HG03469 (cell line): ENCODE measurements at regions not wholly inside any gene's neighbourhood (a gene's known extent, or its start where the extent isn't known, plus 50 kb on each side); places are given as distances from the start of the nearest gene placed in this dataset.

Source experiments
- ATAC-seq: cut with Tn5 transposase; IDR thresholded peaks from one replicate; pipeline ENCODE4 v1.9.1; 2021; ENCODE audit warnings: mild to moderate bottlenecking, moderate library complexity, moderate number of reproducible peaks; ENCODE audit not compliant: unreplicated experiment

GRCh38 chr14:46788994-46789393 is 137.4 kb upstream of the RPL10L start:
- no peak for ATAC-seq

- no peak for ATAC-seq
Observed at GRCh38 chr14:46782281-46782680, 130.7 kb upstream of the RPL10L start.

GRCh38 chr14:46769292-46769691 is 117.7 kb upstream of the RPL10L start:
- peak; percentile 97 for ATAC-seq

- no peak for ATAC-seq
Observed at GRCh38 chr14:46747001-46747652, 95.5 kb upstream of the RPL10L start.

GRCh38 chr14:46734286-46734685 is 82.7 kb upstream of the RPL10L start:
- ATAC-seq, result no peak

GRCh38 chr14:46717211-46717610 is 65.6 kb upstream of the RPL10L start:
- no peak for ATAC-seq
